PC-3 (cell line): ENCODE measurements at regions not wholly inside any gene's neighbourhood (a gene's known extent, or its start where the extent isn't known, plus 50 kb on each side); places are given as distances from the start of the nearest gene placed in this dataset.

Experiments
- ATAC-seq: fragments of 200-7000 bp; cut with Tn5 transposase; 2 replicates; pipeline ENCODE4 v1.9.1; 2020; ENCODE audit warnings: mild to moderate bottlenecking, moderate library complexity
- BruUV-seq: library from RNA; stranded (reverse); fragments of 400-500 nt; replicated peaks from 2 replicates; lab custom pipeline; 2021; lab: Mats Ljungman, UMichigan
- CTCF ChIA-PET: fragments of 300-600 bp; sonication (Branson Sonifier 250); formaldehyde crosslinking; loops from one replicate; lab custom pipeline; 2022; ENCODE audit warnings: antibody characterized with exemption; lab: Charles Lee
- POLR2A ChIA-PET: fragments of 300-600 bp; sonication (Branson Sonifier 250); formaldehyde crosslinking; loops from one replicate; lab custom pipeline; 2022; ENCODE audit warnings: antibody characterized with exemption; ENCODE audit not compliant: unreplicated experiment; lab: Charles Lee
- DNase-seq: peaks from one replicate; pipeline ENCODE4 v3.0.0-alpha.2; 2015
- H2AFZ ChIP-seq: fragments of 300-600 bp; sonication (generic); 2 replicates; pipeline ENCODE4 v1.6.0; 2016; ENCODE audit warnings: antibody characterized with exemption, low read length
- H3F3A ChIP-seq: fragments of 300-600 bp; sonication (generic); one replicate; pipeline ENCODE4 v1.6.0; 2017; ENCODE audit warnings: antibody characterized with exemption, low read length, control low read depth, mild to moderate bottlenecking; ENCODE audit not compliant: unreplicated experiment
- H3K27ac ChIP-seq: fragments of 300-600 bp; sonication (generic); 2 replicates; pipeline ENCODE4 v1.5.1; 2016; ENCODE audit warnings: mild to moderate bottlenecking, low read length
- H3K27me3 ChIP-seq: fragments of 300-600 bp; sonication (generic); 2 replicates; pipeline ENCODE4 v1.6.1; 2016; ENCODE audit warnings: low read length, mixed read lengths
- H3K36me3 ChIP-seq: fragments of 300-600 bp; sonication (generic); 2 replicates; pipeline ENCODE4 v1.6.1; 2016; ENCODE audit warnings: low read depth, mixed run types, low read length, mixed read lengths
- H3K4me1 ChIP-seq: fragments of 300-600 bp; sonication (generic); 2 replicates; pipeline ENCODE4 v1.5.1; 2016; ENCODE audit warnings: low read length; ENCODE audit not compliant: insufficient read depth
- H3K4me2 ChIP-seq: fragments of 300-600 bp; sonication (generic); 2 replicates; pipeline ENCODE4 v1.6.0; 2016; ENCODE audit warnings: low read length
- H3K4me3 ChIP-seq: fragments of 300-600 bp; sonication (generic); 2 replicates; pipeline ENCODE4 v1.5.1; 2016; ENCODE audit warnings: mild to moderate bottlenecking, low read length, mixed read lengths
- H3K79me2 ChIP-seq: fragments of 300-600 bp; sonication (generic); 2 replicates; pipeline ENCODE4 v1.6.1; 2017; ENCODE audit warnings: low read length, mixed read lengths
- H3K9ac ChIP-seq: fragments of 300-600 bp; sonication (generic); 2 replicates; pipeline ENCODE4 v1.6.0; 2016; ENCODE audit warnings: mild to moderate bottlenecking, low read length
- H3K9me2 ChIP-seq: fragments of 300-600 bp; sonication (generic); replicated peaks from 2 replicates; pipeline ENCODE4 v1.6.1; 2016; ENCODE audit warnings: mixed run types, low read length, mixed read lengths
- H3K9me3 ChIP-seq: fragments of 300-600 bp; sonication (generic); 2 replicates; pipeline ENCODE4 v1.6.1; 2016; ENCODE audit warnings: low read length, mixed read lengths
- H4K20me1 ChIP-seq: fragments of 300-600 bp; sonication (generic); 2 replicates; pipeline ENCODE4 v1.6.1; 2016; ENCODE audit warnings: low read length, mixed read lengths
- EZH2 ChIP-seq: fragments of 300-600 bp; sonication (generic); IDR thresholded peaks from one replicate; pipeline ENCODE4 v1.6.1; 2017; ENCODE audit warnings: antibody characterized with exemption, mild to moderate bottlenecking, low read length; ENCODE audit not compliant: unreplicated experiment
- EZH2phosphoT487 ChIP-seq: fragments of 300-600 bp; sonication (generic); IDR thresholded peaks from 2 replicates; pipeline ENCODE4 v1.6.1; 2018; ENCODE audit warnings: mild to moderate bottlenecking, antibody characterized with exemption, low read length, borderline replicate concordance
- intact Hi-C: fragments of 100-400 bp; cut with micrococcal nuclease; formaldehyde crosslinking; loops from 2 replicates; pipeline ENCODE4 v1.9.0; 2023
- TF ChIP-seq, protein P1 (sequence below): fragments of 300-600 bp; sonication (generic); conservative IDR thresholded peaks from 2 replicates; pipeline ENCODE4 v1.5.1; 2017; ENCODE audit warnings: antibody characterized with exemption, low read depth, mild to moderate bottlenecking, low read length

DNA sequence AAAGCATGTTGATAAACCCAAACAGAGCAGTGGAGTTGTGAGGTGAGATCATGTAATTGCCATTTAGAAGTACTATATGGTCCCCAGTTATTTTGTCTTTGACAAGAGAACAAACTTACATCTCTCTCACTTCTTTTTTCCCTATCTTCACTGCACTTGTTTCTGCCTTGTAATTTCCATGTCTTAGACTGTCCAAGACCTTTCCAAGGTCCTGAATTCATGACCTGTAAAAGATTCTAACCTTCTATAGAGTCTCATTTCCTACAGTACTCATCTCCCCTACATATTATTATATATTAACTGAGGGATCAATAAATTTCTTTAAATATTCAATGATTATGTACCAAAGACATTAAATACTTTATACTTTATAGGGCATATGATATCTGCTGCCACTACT, 295.3 kb upstream of the KIF2B start:
- Histone ChIP-seq H3K36me3 (no peaks in the 10 kb centered on the region), H3K27ac (no peak overlapping the region), H3K4me2 (no peak overlapping the region), H3K9me2 (no peaks in the 10 kb centered on the region), H3F3A (no peaks in the 10 kb centered on the region), H3K4me3 (no peak overlapping the region), H3K4me1 (no peaks in the 10 kb centered on the region), H3K27me3 (no peaks in the 10 kb centered on the region), H4K20me1 (no peaks in the 10 kb centered on the region), H3K9me3 (peaks cover 29% of the 10 kb centered on the region), H2AFZ (no peak overlapping the region), H3K9ac (no peak overlapping the region), H3K79me2 (no peaks in the 10 kb centered on the region)
- TF ChIP-seq, protein P1, sequence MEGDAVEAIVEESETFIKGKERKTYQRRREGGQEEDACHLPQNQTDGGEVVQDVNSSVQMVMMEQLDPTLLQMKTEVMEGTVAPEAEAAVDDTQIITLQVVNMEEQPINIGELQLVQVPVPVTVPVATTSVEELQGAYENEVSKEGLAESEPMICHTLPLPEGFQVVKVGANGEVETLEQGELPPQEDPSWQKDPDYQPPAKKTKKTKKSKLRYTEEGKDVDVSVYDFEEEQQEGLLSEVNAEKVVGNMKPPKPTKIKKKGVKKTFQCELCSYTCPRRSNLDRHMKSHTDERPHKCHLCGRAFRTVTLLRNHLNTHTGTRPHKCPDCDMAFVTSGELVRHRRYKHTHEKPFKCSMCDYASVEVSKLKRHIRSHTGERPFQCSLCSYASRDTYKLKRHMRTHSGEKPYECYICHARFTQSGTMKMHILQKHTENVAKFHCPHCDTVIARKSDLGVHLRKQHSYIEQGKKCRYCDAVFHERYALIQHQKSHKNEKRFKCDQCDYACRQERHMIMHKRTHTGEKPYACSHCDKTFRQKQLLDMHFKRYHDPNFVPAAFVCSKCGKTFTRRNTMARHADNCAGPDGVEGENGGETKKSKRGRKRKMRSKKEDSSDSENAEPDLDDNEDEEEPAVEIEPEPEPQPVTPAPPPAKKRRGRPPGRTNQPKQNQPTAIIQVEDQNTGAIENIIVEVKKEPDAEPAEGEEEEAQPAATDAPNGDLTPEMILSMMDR, result no peak
- TF ChIP-seq EZH2phosphoT487 (no peak), EZH2 (no peak)
- no peak for DNase-seq
- BruUV-seq, result no TSS peak
- POLR2A ChIA-PET, result no interaction called here
- intact Hi-C loops, result no loop called here
- no peak for ATAC-seq
- CTCF ChIA-PET, result no interaction called here

DNA sequence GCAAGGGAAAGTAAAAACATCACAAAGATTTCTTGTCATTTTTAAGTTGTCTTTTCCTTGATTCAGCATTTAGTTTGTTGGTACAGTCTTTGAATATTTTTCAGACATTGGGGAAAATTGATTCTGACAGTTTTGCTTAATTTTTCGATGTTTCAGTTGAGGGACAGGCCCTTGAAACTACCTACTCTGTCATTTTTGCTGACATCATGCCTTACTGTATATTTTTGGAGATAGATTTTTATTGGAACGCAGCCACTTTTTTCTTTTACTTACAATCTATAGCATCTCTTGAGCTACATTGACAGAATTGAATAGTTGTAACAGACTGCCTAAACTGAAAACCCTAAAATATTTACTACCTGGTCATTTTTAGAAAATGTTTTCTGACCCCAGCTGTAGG, 297.1 kb upstream of the KIF2B start:
- BruUV-seq, result no TSS peak
- intact Hi-C loops, result no loop called here
- POLR2A ChIA-PET, result no interaction called here

DNA sequence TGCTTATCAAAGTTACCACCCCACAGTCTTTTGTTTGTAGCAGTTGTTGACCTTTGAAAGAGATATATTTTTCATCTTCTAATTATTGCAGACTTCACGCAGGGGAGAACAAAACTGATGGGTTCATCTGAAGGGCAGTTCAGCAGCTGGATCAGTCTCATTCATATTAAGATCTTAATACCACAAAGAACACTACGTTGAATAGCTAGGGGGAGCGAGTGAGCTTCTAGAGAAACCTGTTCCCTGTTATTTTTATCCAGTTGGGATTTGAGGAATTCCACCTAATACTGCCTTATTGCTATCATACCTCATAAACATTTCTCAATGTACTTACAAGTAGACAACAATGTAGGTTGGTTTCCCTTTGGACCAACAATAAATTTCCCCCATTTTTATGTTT, 306.1 kb upstream of the KIF2B start:
- Histone ChIP-seq H3K4me1 (no peaks in the 10 kb centered on the region), H3K9me2 (no peaks in the 10 kb centered on the region), H3K27ac (no peak overlapping the region), H3K27me3 (no peaks in the 10 kb centered on the region), H3K4me3 (no peak overlapping the region), H3K9ac (no peak overlapping the region), H3F3A (no peaks in the 10 kb centered on the region), H2AFZ (no peak overlapping the region), H3K36me3 (no peaks in the 10 kb centered on the region), H3K79me2 (no peaks in the 10 kb centered on the region), H3K4me2 (no peak overlapping the region), H3K9me3 (peaks cover 11% of the 10 kb centered on the region), H4K20me1 (no peaks in the 10 kb centered on the region)
- ChIA-PET POLR2A (no interaction called here), CTCF (no interaction called here)
- TF ChIP-seq EZH2, result no peak
- TF ChIP-seq, protein P1, result peak; percentile 43
- intact Hi-C loops, result no loop called here
- BruUV-seq, result no TSS peak
- ATAC-seq (no peak), DNase-seq (peak; percentile 30)

More for the DNA sequence above, 297.1 kb upstream of the KIF2B start:
- Histone ChIP-seq H3K4me3 (no peak overlapping the region), H3K27ac (no peak overlapping the region), H3K4me2 (no peak overlapping the region), H3K9me2 (no peaks in the 10 kb centered on the region), H3K27me3 (no peaks in the 10 kb centered on the region), H3K4me1 (no peaks in the 10 kb centered on the region), H3K9ac (no peak overlapping the region), H3F3A (no peaks in the 10 kb centered on the region), H3K9me3 (peaks cover 29% of the 10 kb centered on the region), H4K20me1 (no peaks in the 10 kb centered on the region), H3K36me3 (no peaks in the 10 kb centered on the region), H2AFZ (no peak overlapping the region), H3K79me2 (no peaks in the 10 kb centered on the region)
- TF ChIP-seq, protein P1, result no peak
- no peak for TF ChIP-seq EZH2
- no peak for TF ChIP-seq EZH2phosphoT487
- CTCF ChIA-PET, result no interaction called here
- DNase-seq (no peak), ATAC-seq (no peak)
